EH (cell line): ENCODE measurements at regions not wholly inside any gene's neighbourhood (a gene's known extent, or its start where the extent isn't known, plus 50 kb on each side); places are given as distances from the start of the nearest gene placed in this dataset.

Experiments
- DNase-seq: peaks from one replicate; pipeline ENCODE4 v3.0.0-alpha.2; 2015; ENCODE audit warnings: low read depth

- no peak for DNase-seq
Measured at GRCh38 chr17:14762736-14763479, 462.0 kb downstream of the HS3ST3B1 start.

- peak; percentile 65 for DNase-seq
Measured at GRCh38 chr17:14760719-14761411, 460.0 kb downstream of the HS3ST3B1 start.

GRCh38 chr17:14760212-14760611 is 459.3 kb downstream of the HS3ST3B1 start:
- no peak for DNase-seq

GRCh38 chr17:14759325-14759724 is 458.4 kb downstream of the HS3ST3B1 start:
- DNase-seq, result no peak

GRCh38 chr17:14756479-14756878 is 455.6 kb downstream of the HS3ST3B1 start:
- peak; percentile 26 for DNase-seq

- peak; percentile 85 for DNase-seq
Measured at GRCh38 chr17:14755002-14755401, 454.1 kb downstream of the HS3ST3B1 start.

GRCh38 chr17:14753383-14753782 is 452.5 kb downstream of the HS3ST3B1 start:
- DNase-seq, result no peak

GRCh38 chr17:14752011-14752410 is 451.1 kb downstream of the HS3ST3B1 start:
- DNase-seq, result peak; percentile 38

GRCh38 chr17:14750866-14751265 is 450.0 kb downstream of the HS3ST3B1 start:
- no peak for DNase-seq

GRCh38 chr17:14749269-14749668 is 448.4 kb downstream of the HS3ST3B1 start:
- no peak for DNase-seq

- no peak for DNase-seq
Measured at GRCh38 chr17:14748036-14748710, 447.3 kb downstream of the HS3ST3B1 start.

GRCh38 chr17:14747603-14747950 is 446.7 kb downstream of the HS3ST3B1 start:
- no peak for DNase-seq

GRCh38 chr17:14746822-14747602 is 446.1 kb downstream of the HS3ST3B1 start:
- no peak for DNase-seq

- DNase-seq, result peak; percentile 79
Measured at GRCh38 chr17:14745541-14745940, 444.7 kb downstream of the HS3ST3B1 start.

- DNase-seq, result peak; percentile 97
Measured at GRCh38 chr17:14744761-14745473, 444.0 kb downstream of the HS3ST3B1 start.

GRCh38 chr17:14741491-14741890 is 440.6 kb downstream of the HS3ST3B1 start:
- peak; percentile 18 for DNase-seq

- no peak for DNase-seq
Measured at GRCh38 chr17:14739656-14740431, 439.0 kb downstream of the HS3ST3B1 start.

GRCh38 chr17:14738652-14738988 is 437.7 kb downstream of the HS3ST3B1 start:
- no peak for DNase-seq

- DNase-seq, result peak; percentile 100
Measured at GRCh38 chr17:14737984-14738651, 437.2 kb downstream of the HS3ST3B1 start.

- DNase-seq, result no peak
Measured at GRCh38 chr17:14736631-14737030, 435.8 kb downstream of the HS3ST3B1 start.
